ACC112 (cell line): ENCODE measurements at regions not wholly inside any gene's neighbourhood (a gene's known extent, or its start where the extent isn't known, plus 50 kb on each side); places are given as distances from the start of the nearest gene placed in this dataset.
"Not testable (repeated sequence)": the region's sequence is repeated elsewhere in the genome, so short reads cannot be mapped to it uniquely, and the experiment has no call there.

Experiments used
- H2AFZ ChIP-seq: fragments of 200-600 bp; sonication (generic); one replicate; pipeline ENCODE4 v1.6.0; 2017; ENCODE audit warnings: antibody characterized with exemption, low read length; ENCODE audit not compliant: unreplicated experiment
- H3K27ac ChIP-seq: fragments of 200-600 bp; sonication (generic); 2 replicates; pipeline ENCODE4 v1.5.1; 2014; ENCODE audit warnings: low read depth, mild to moderate bottlenecking, antibody characterized with exemption, low read length, moderate library complexity
- H3K27me3 ChIP-seq: fragments of 200-600 bp; sonication (generic); 2 replicates; pipeline ENCODE4 v1.6.1; 2014; ENCODE audit warnings: mild to moderate bottlenecking, antibody characterized with exemption, low read length, moderate library complexity, mixed read lengths; ENCODE audit not compliant: insufficient read depth
- H3K36me3 ChIP-seq: fragments of 200-600 bp; sonication (generic); 2 replicates; pipeline ENCODE4 v1.6.1; 2016; ENCODE audit warnings: mild to moderate bottlenecking, antibody characterized with exemption, low read length, moderate library complexity, mixed read lengths; ENCODE audit not compliant: insufficient read depth
- H3K4me1 ChIP-seq: fragments of 200-600 bp; sonication (generic); one replicate; pipeline ENCODE4 v1.6.1; 2016; ENCODE audit warnings: low read length, mixed read lengths; ENCODE audit not compliant: insufficient read depth, unreplicated experiment, control insufficient read depth
- H3K4me3 ChIP-seq: fragments of 200-600 bp; sonication (generic); 2 replicates; pipeline ENCODE4 v1.5.1; 2014; ENCODE audit warnings: mild to moderate bottlenecking, low read depth, low read length
- H3K79me2 ChIP-seq: fragments of 200-600 bp; sonication (generic); one replicate; pipeline ENCODE4 v1.6.0; 2016; ENCODE audit warnings: low read length; ENCODE audit not compliant: control insufficient read depth, unreplicated experiment, insufficient read depth

GRCh38 chr6:140376209-140376608, 1001.8 kb upstream of the CITED2 start:
- no peaks in the 10 kb centered on the region for H3K79me2 ChIP-seq
- no peak overlapping the region for H3K27ac ChIP-seq
- peaks cover 8% of the 10 kb centered on the region for H3K4me1 ChIP-seq
- H2AFZ ChIP-seq = no peak overlapping the region
- H3K27me3 ChIP-seq = no peaks in the 10 kb centered on the region
- H3K4me3 ChIP-seq = no peak overlapping the region
- no peaks in the 10 kb centered on the region for H3K36me3 ChIP-seq

GRCh38 chr6:140373728-140374127, 999.3 kb upstream of the CITED2 start:
- H3K79me2 ChIP-seq, H3K27ac ChIP-seq, H2AFZ ChIP-seq, H3K36me3 ChIP-seq, H3K4me3 ChIP-seq, H3K27me3 ChIP-seq, H3K4me1 ChIP-seq: not testable (repeated sequence)

DNA sequence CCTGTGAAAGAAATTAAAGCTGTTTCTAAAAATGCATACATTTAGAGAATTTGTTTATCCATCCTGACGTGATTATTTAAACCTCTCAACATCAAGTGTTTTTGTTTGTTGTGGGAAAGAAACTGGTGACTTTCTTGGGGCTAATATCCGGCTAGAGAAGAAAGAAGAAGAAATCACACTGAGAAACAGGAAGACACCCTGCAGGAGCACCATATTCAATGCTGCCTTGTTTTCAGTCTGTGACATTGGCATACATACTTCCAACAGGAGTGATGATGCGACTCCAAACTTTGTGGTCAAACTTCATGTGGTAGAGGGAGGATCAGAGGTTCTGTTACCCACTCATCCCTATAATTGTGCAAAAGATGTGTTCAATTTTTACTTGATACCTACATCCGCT, 997.6 kb upstream of the CITED2 start:
- H3K79me2 ChIP-seq = no peaks in the 10 kb centered on the region
- no peaks in the 10 kb centered on the region for H3K27me3 ChIP-seq
- H2AFZ ChIP-seq = no peak overlapping the region
- H3K4me1 ChIP-seq = no peaks in the 10 kb centered on the region
- no peaks in the 10 kb centered on the region for H3K36me3 ChIP-seq
- no peak overlapping the region for H3K27ac ChIP-seq
- no peak overlapping the region for H3K4me3 ChIP-seq

GRCh38 chr6:140370976-140371870, 996.8 kb upstream of the CITED2 start:
- H3K36me3 ChIP-seq = no peaks in the 10 kb centered on the region
- no peak overlapping the region for H3K27ac ChIP-seq
- no peaks in the 10 kb centered on the region for H3K27me3 ChIP-seq
- no peaks in the 10 kb centered on the region for H3K79me2 ChIP-seq
- H3K4me3 ChIP-seq = no peak overlapping the region
- H2AFZ ChIP-seq = no peak overlapping the region
- peaks cover 3% of the 10 kb centered on the region for H3K4me1 ChIP-seq

DNA sequence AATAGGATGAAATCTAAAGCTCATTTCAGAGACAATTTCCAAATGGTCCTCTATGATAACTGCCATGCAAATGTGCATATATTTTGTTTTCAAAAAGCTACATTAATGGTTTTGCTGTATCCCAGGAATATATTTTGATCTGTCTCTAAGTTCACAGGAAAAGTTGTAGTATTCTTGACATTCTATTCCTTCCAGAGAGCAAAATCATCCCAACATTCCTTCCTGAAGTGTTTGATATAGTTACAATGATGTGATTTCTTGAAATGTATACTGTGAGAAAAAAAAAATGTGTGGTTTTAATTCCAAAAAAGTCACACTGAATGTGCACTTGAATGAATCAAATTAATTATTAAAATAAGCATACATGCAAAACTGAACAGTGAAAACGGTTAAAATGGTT, 996.0 kb upstream of the CITED2 start:
- peaks cover under 1% of the 10 kb centered on the region; the same call in 1 of the 2 replicates for H3K36me3 ChIP-seq
- H3K27ac ChIP-seq = no peak overlapping the region
- no peak overlapping the region for H2AFZ ChIP-seq
- H3K4me3 ChIP-seq = no peak overlapping the region
- peaks cover 3% of the 10 kb centered on the region for H3K4me1 ChIP-seq
- no peaks in the 10 kb centered on the region for H3K27me3 ChIP-seq
- no peaks in the 10 kb centered on the region for H3K79me2 ChIP-seq

- Histone ChIP-seq H3K4me1 (peaks cover 3% of the 10 kb centered on the region), H3K4me3 (no peak overlapping the region), H3K27ac (no peak overlapping the region), H3K27me3 (no peaks in the 10 kb centered on the region), H3K79me2 (no peaks in the 10 kb centered on the region), H2AFZ (no peak overlapping the region), H3K36me3 (peaks cover 4% of the 10 kb centered on the region; the same call in 1 of the 2 replicates)
Observed at GRCh38 chr6:140366991-140367390, 992.5 kb upstream of the CITED2 start.

DNA sequence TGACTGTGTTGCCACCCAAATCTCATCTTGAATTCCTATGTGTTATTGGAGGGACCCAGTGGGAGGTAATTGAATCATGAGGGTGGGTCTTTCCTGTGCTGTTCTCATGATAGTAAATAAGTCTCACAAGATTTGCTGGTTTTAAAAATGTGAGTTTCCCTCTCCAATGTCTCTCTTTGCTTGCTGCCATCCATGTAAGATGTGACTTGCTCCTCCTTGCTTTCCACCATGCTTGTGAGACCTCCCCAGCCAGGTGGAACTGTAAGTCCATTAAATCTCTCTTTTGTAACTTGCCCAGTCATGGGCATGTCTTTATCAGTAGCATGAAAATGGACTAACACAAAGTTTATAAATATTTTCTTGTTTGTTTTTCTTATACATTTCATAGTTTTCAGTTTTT, 990.5 kb upstream of the CITED2 start:
- H3K36me3 ChIP-seq = peaks cover 4% of the 10 kb centered on the region; the same call in 1 of the 2 replicates
- H3K4me1 ChIP-seq = peaks cover 3% of the 10 kb centered on the region

GRCh38 chr6:140360651-140361050, 986.2 kb upstream of the CITED2 start:
- Histone ChIP-seq H3K27me3 (no peaks in the 10 kb centered on the region), H3K79me2 (no peaks in the 10 kb centered on the region), H3K27ac (no peak overlapping the region), H3K4me3 (no peak overlapping the region), H3K36me3 (peaks cover 4% of the 10 kb centered on the region; the same call in 1 of the 2 replicates), H2AFZ (no peak overlapping the region), H3K4me1 (no peaks in the 10 kb centered on the region)

More for the DNA sequence above, 990.5 kb upstream of the CITED2 start:
- Histone ChIP-seq H3K4me3 (no peak overlapping the region), H3K79me2 (no peaks in the 10 kb centered on the region), H2AFZ (no peak overlapping the region), H3K27ac (no peak overlapping the region), H3K27me3 (no peaks in the 10 kb centered on the region)

DNA sequence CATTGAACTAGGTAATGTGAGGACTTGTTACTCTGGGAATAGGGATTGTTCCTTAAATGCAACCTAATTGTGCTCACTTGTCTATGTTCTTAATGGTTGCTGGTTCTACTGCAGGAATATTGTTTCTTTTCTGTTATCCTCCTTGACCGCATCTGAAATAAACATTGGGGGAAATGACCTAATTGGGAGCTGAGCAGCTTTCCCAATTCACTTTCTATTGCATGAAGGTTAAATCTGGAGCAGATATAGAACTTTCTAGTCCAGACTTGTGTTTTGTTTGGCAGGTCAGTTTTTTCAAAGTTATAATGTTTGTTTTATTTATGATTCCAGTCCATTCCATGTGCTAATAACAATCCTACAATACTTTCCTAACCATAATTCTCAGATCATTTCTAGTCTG, 981.0 kb upstream of the CITED2 start:
- no peaks in the 10 kb centered on the region for H3K79me2 ChIP-seq

DNA sequence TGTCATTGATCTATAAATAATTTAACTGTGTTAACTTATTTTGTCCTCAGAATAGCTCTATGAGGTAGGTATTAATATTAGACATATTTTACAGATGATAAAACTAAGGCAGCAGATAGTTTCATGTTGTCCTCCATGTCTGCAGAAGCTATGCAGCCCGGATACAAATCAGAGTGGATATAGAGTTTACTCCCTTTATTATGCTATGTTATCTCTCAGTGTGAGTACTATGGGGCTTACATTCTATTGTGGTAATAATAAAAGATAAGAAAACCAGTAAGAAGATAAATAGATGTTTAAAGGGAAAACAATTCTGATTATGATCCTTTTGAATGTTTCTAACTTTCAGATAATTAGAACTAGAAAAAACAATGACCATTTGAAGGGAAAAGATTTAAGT, 979.8 kb upstream of the CITED2 start:
- H3K4me3 ChIP-seq = no peak overlapping the region

More for the DNA sequence above, 981.0 kb upstream of the CITED2 start:
- Histone ChIP-seq H3K27ac (no peak overlapping the region), H3K4me3 (no peak overlapping the region), H3K4me1 (no peaks in the 10 kb centered on the region), H3K27me3 (no peaks in the 10 kb centered on the region), H3K36me3 (no peaks in the 10 kb centered on the region), H2AFZ (no peak overlapping the region)

GRCh38 chr6:140353536-140353935, 979.1 kb upstream of the CITED2 start:
- no peaks in the 10 kb centered on the region for H3K36me3 ChIP-seq
- no peaks in the 10 kb centered on the region for H3K27me3 ChIP-seq
- no peak overlapping the region for H3K27ac ChIP-seq
- H2AFZ ChIP-seq = no peak overlapping the region
- H3K79me2 ChIP-seq = no peaks in the 10 kb centered on the region
- H3K4me3 ChIP-seq = no peak overlapping the region
- H3K4me1 ChIP-seq = no peaks in the 10 kb centered on the region

More for the DNA sequence above, 979.8 kb upstream of the CITED2 start:
- Histone ChIP-seq H2AFZ (no peak overlapping the region), H3K79me2 (no peaks in the 10 kb centered on the region), H3K4me1 (no peaks in the 10 kb centered on the region), H3K27me3 (no peaks in the 10 kb centered on the region), H3K27ac (no peak overlapping the region), H3K36me3 (no peaks in the 10 kb centered on the region)
